A549 (cell line): ENCODE measurements at regions not wholly inside any gene's neighbourhood (a gene's known extent, or its start where the extent isn't known, plus 50 kb on each side); places are given as distances from the start of the nearest gene placed in this dataset.

ENCODE experiments used
- ATAC-seq, 2 experiments: fragments of 200-7000 bp in 1 of 2; fragments of >200 bp in 1 of 2; cut with Nextera tagmentation in 1 of 2; cut with Tn5 transposase in 1 of 2; 3 replicates each; pipeline versions ENCODE4 v1.8.0 to v1.9.1; 2018 to 2020; ENCODE audit warnings: mild to moderate bottlenecking in 1 of 2, moderate library complexity in 1 of 2
- CTCF ChIA-PET: fragments of 300-600 bp; sonication (Branson Sonifier 250); formaldehyde crosslinking; extraction: SDS; loops from one replicate; lab custom pipeline; 2021; ENCODE audit warnings: antibody characterized with exemption, inconsistent platforms; lab: Yijun Ruan, JAX
- POLR2A ChIA-PET: fragments of 350-600 bp; formaldehyde crosslinking; extraction: SDS; loops from one replicate; lab custom pipeline; 2021; ENCODE audit warnings: antibody characterized with exemption, inconsistent platforms; lab: Yijun Ruan, JAX
- DNase-seq, 2 experiments: peaks; one replicate each; pipeline versions ENCODE4 v3.0.0 to v3.0.0-alpha.2; 2011 to 2016; ENCODE audit warnings: low read depth in 1 of 2, low spot score in 1 of 2
- FAIRE-seq: peaks from 2 replicates; lab custom pipeline; 2011; peaks lifted over from hg19 to GRCh38; lab: Jason Lieb, UNC
- H3K27ac ChIP-seq, 2 experiments: fragments of >200 bp; sonication (Bioruptor Twin); formaldehyde crosslinking; 3 replicates each; pipeline ENCODE4 v1.5.1; 2016 to 2017
- H3K4me1 ChIP-seq: fragments of >200 bp; sonication (Bioruptor Twin); formaldehyde crosslinking; 3 replicates; pipeline ENCODE4 v1.6.1; 2016
- H3K4me2 ChIP-seq: fragments of >200 bp; sonication (Bioruptor Twin); formaldehyde crosslinking; 3 replicates; pipeline ENCODE4 v1.6.1; 2016
- H3K4me3 ChIP-seq: fragments of >200 bp; sonication (Bioruptor Twin); formaldehyde crosslinking; 3 replicates; pipeline ENCODE4 v1.5.1; 2016
- H3K9me3 ChIP-seq: fragments of >200 bp; sonication (Bioruptor Twin); formaldehyde crosslinking; 3 replicates; pipeline ENCODE4 v1.6.1; 2016
- BCL3 ChIP-seq: fragments of >200 bp; sonication (Bioruptor Twin); formaldehyde crosslinking; IDR thresholded peaks from 3 replicates; pipeline ENCODE4 v1.6.1; 2016
- CBX2 ChIP-seq: fragments of 200-600 bp; sonication (generic); IDR thresholded peaks from 2 replicates; pipeline ENCODE4 v1.6.1; 2016; ENCODE audit warnings: low read depth, mild to moderate bottlenecking, borderline replicate concordance
- CBX8 ChIP-seq: fragments of 200-600 bp; sonication (generic); IDR thresholded peaks from 2 replicates; pipeline ENCODE4 v1.6.1; 2016
- CHD4 ChIP-seq: fragments of 200-600 bp; sonication (generic); IDR thresholded peaks from 2 replicates; pipeline ENCODE4 v1.6.1; 2016; ENCODE audit warnings: antibody characterized with exemption, mild to moderate bottlenecking, borderline replicate concordance
- CTCF ChIP-seq: fragments of >200 bp; sonication (Bioruptor Twin); formaldehyde crosslinking; IDR thresholded peaks from 3 replicates; pipeline ENCODE4 v1.5.1; 2016
- ESRRA ChIP-seq: fragments of 150-350 bp; IDR thresholded peaks from 2 replicates; pipeline ENCODE4 v1.6.1; 2014; ENCODE audit warnings: mild to moderate bottlenecking, low read length, borderline replicate concordance
- FOSL2 ChIP-seq, 2 experiments: fragments of 450-650 bp in 1 of 2; fragments of >200 bp in 1 of 2; sonication (Bioruptor Twin) in 1 of 2; formaldehyde crosslinking; IDR thresholded peaks; 2 replicates each; pipeline versions ENCODE4 v1.5.0 to v1.6.1; 2016 to 2020; ENCODE audit warnings: mild to moderate bottlenecking in 1 of 2, moderate library complexity in 1 of 2
- FOXS1 ChIP-seq: fragments of 250-450 bp; sonication (Bioruptor Pico); IDR thresholded peaks from 2 replicates; pipeline ENCODE4 v1.5.0; 2020; ENCODE audit warnings: mild to moderate bottlenecking, moderate library complexity
- GATA3 ChIP-seq: IDR thresholded peaks from 2 replicates; pipeline ENCODE4 v1.6.1; 2012; ENCODE audit warnings: borderline replicate concordance
- HDAC2 ChIP-seq: fragments of 200-600 bp; sonication (generic); IDR thresholded peaks from 2 replicates; pipeline ENCODE4 v1.6.1; 2016
- HES2 ChIP-seq: fragments of >200 bp; sonication (Bioruptor Twin); formaldehyde crosslinking; IDR thresholded peaks from 2 replicates; pipeline ENCODE4 v1.6.1; 2016
- HOXB13 ChIP-seq: fragments of 250-450 bp; sonication (Bioruptor Pico); IDR thresholded peaks from 2 replicates; pipeline ENCODE4 v1.5.0; 2020; ENCODE audit warnings: low read depth, mild to moderate bottlenecking, moderate library complexity
- JUN ChIP-seq, 2 experiments: fragments of >200 bp; sonication (Bioruptor Twin); formaldehyde crosslinking; IDR thresholded peaks; 2 replicates in 1 of 2; 3 replicates in 1 of 2; pipeline ENCODE4 v1.6.1; 2016 to 2017
- MAFK ChIP-seq: fragments of 450-650 bp; IDR thresholded peaks from 2 replicates; pipeline ENCODE4 v1.6.1; 2014; ENCODE audit not compliant: partially characterized antibody
- MAX ChIP-seq: IDR thresholded peaks from 2 replicates; pipeline ENCODE4 v1.6.1; 2012
- MAZ ChIP-seq: fragments of 150-350 bp; IDR thresholded peaks from 2 replicates; pipeline ENCODE4 v1.6.1; 2014; ENCODE audit warnings: antibody characterized with exemption, low read depth, low read length, borderline replicate concordance
- RARB ChIP-seq: fragments of 250-450 bp; sonication (Bioruptor Pico); IDR thresholded peaks from 2 replicates; pipeline ENCODE4 v1.8.0; 2021; ENCODE audit warnings: mild to moderate bottlenecking, moderate library complexity
- RNF2 ChIP-seq: fragments of 200-600 bp; sonication (generic); IDR thresholded peaks from 2 replicates; pipeline ENCODE4 v1.6.1; 2016; ENCODE audit warnings: low read depth, mild to moderate bottlenecking, antibody characterized with exemption, moderate library complexity, borderline replicate concordance
- SREBF2 ChIP-seq: fragments of 450-650 bp; IDR thresholded peaks from 2 replicates; pipeline ENCODE4 v1.6.1; 2014; ENCODE audit warnings: mild to moderate bottlenecking, moderate library complexity
- ZC3H11A ChIP-seq: fragments of 450-650 bp; IDR thresholded peaks from 2 replicates; pipeline ENCODE4 v1.6.1; 2014; ENCODE audit warnings: antibody characterized with exemption, mild to moderate bottlenecking
- ZFP36 ChIP-seq: fragments of 450-650 bp; IDR thresholded peaks from 2 replicates; pipeline ENCODE4 v1.6.1; 2014; ENCODE audit warnings: borderline replicate concordance; ENCODE audit not compliant: partially characterized antibody
- WGBS: methylation state at CpG from one replicate; pipeline ENCODE4 v1.1.6; 2017; ENCODE audit errors: missing lambda C conversion rate; 5-methylcytosine and 5-hydroxymethylcytosine counted together

- no peaks in the 10 kb centered on the region for H3K9me3 ChIP-seq
- DNase-seq = no peak
- no peak for FAIRE-seq
- no peak for ATAC-seq
- TF ChIP-seq HOXB13 (CRISPR knock-in tag) (no peak), RNF2 (no peak), FOXS1 (no peak), GATA3 (no peak)
- TF ChIP-seq, all 56 proteins: peak for 0
- H3K4me3 ChIP-seq = no peak overlapping the region
- no peak overlapping the region for H3K4me2 ChIP-seq
- 50% methylated on average over 1 of the region's 1 CpG for WGBS
- H3K4me1 ChIP-seq = no peaks in the 10 kb centered on the region
- POLR2A ChIA-PET = no interaction called here
- H3K27ac ChIP-seq = no peak overlapping the region
- CTCF ChIA-PET = no interaction called here
Observed at GRCh38 chr5:99072846-99073245, 144.0 kb upstream of the CHD1 start.

GRCh38 chr5:99070822-99071221 lies 142.0 kb upstream of the CHD1 start:
- POLR2A ChIA-PET = no interaction called here
- no peak overlapping the region for H3K4me2 ChIP-seq
- no peak overlapping the region for H3K4me3 ChIP-seq
- H3K4me1 ChIP-seq = no peaks in the 10 kb centered on the region
- no peak for TF ChIP-seq CBX2
- TF ChIP-seq MAFK = no peak
- no peak for TF ChIP-seq MAZ
- no peak for TF ChIP-seq FOSL2 (IDR thresholded peaks at IDR 0.05)
- TF ChIP-seq FOSL2 (CRISPR knock-in tag; IDR thresholded peaks at IDR 0.05) = no peak
- TF ChIP-seq CHD4 = no peak
- no peak for TF ChIP-seq ZC3H11A
- TF ChIP-seq ESRRA = no peak
- no peak for TF ChIP-seq BCL3
- TF ChIP-seq RARB = no peak
- TF ChIP-seq FOXS1 = no peak
- no peak for TF ChIP-seq MAX
- no peaks in the 10 kb centered on the region for H3K9me3 ChIP-seq
- H3K27ac ChIP-seq = no peak overlapping the region
- WGBS = 27% methylated on average over 2 of the region's 2 CpGs
- DNase-seq = no peak
- ATAC-seq = no peak
- FAIRE-seq = no peak
- CTCF ChIA-PET = interaction anchor here (0.7 to 1.2 kb wide), 3 partner anchors 10 to 34 kb away, joined by 3 to 4 read pairs (median 4); no protein-coding TSS in a partner anchor

- Histone ChIP-seq H3K4me3 (no peak overlapping the region), H3K27ac (no peak overlapping the region), H3K4me1 (no peaks in the 10 kb centered on the region), H3K9me3 (no peaks in the 10 kb centered on the region), H3K4me2 (no peak overlapping the region)
- POLR2A ChIA-PET = no interaction called here
- FAIRE-seq = no peak
- WGBS = 32% methylated on average over 4 of the region's 4 CpGs
- no peak for DNase-seq
- CTCF ChIA-PET = interaction anchor here (0.7 to 1.2 kb wide), 2 partner anchors 11 to 34 kb away, joined by 3 to 4 read pairs; no protein-coding TSS in a partner anchor
- TF ChIP-seq HES2 (no peak), HOXB13 (CRISPR knock-in tag) (no peak), CBX8 (no peak), FOSL2 (IDR thresholded peaks at IDR 0.05) (no peak), FOSL2 (CRISPR knock-in tag; IDR thresholded peaks at IDR 0.05) (no peak), SREBF2 (no peak), CTCF (no peak), ZFP36 (no peak), JUN (IDR thresholded peaks at IDR 0.05) (no peak), ESRRA (no peak), HDAC2 (no peak)
- no peak for ATAC-seq
Observed at GRCh38 chr5:99070362-99070761, 141.6 kb upstream of the CHD1 start.
